SH-SY5Y (cell line): ENCODE measurements at regions not wholly inside any gene's neighbourhood (a gene's known extent, or its start where the extent isn't known, plus 50 kb on each side); places are given as distances from the start of the nearest gene placed in this dataset.

Experiments
- GATA2 ChIP-seq: IDR thresholded peaks from 2 replicates; pipeline ENCODE4 v1.6.1; 2011; ENCODE audit warnings: mild to moderate bottlenecking, low read depth, low read length
- GATA3 ChIP-seq: IDR thresholded peaks from 2 replicates; pipeline ENCODE4 v1.6.1; 2011; ENCODE audit warnings: low read depth, mild to moderate bottlenecking, low read length, moderate library complexity

GRCh38 chrX:125003746-125004446 is 315.8 kb upstream of the TEX13C start:
- TF ChIP-seq GATA2 = no peak
- TF ChIP-seq GATA3 = no peak

GRCh38 chrX:125004799-125005198 is 314.9 kb upstream of the TEX13C start:
- no peak for TF ChIP-seq GATA2
- no peak for TF ChIP-seq GATA3

- no peak for TF ChIP-seq GATA3
- TF ChIP-seq GATA2 = no peak
These were observed 313.8 kb upstream of the TEX13C start for GRCh38 chrX:125005863-125006262.

GRCh38 chrX:125006704-125007103 is 313.0 kb upstream of the TEX13C start:
- TF ChIP-seq GATA2 = no peak
- TF ChIP-seq GATA3 = no peak

GRCh38 chrX:125012585-125012984 is 307.1 kb upstream of the TEX13C start:
- TF ChIP-seq GATA2 (no peak), GATA3 (no peak)

GRCh38 chrX:125029131-125029530 is 290.5 kb upstream of the TEX13C start:
- TF ChIP-seq GATA2 (no peak), GATA3 (no peak)
